ENCODE measurements at regions not wholly inside any gene's neighbourhood (a gene's known extent, or its start where the extent isn't known, plus 50 kb on each side); places are given as distances from the start of the nearest gene placed in this dataset.

DNA sequence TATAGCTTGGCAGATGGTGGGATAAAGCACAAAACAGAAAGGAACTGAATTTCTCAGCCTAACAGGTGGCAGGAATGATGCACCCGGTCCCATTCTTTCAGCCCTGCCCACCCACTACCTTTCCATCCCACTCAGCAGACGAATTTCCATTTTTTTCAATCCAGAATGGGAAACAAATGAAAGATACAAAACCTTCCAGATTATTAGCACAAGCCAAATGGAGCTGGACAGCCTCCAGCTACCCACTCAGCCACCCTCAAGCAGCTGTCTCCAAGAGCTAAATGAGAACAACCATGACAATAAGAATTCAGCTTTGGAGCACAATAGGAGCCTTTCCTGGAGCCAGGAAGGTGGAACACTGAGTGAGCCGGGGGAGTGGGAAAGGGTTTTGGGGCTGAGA lies 96.3 kb upstream of the ST6GALNAC5 start:
- Histone ChIP-seq H3K9me3 (ENCODE audit: low read length) (no peaks in the 10 kb centered on the region), H3K4me1 (ENCODE audit: insufficient read depth, low read length, poor library complexity, severe bottlenecking) (no peaks in the 10 kb centered on the region), H3K9me2 (ENCODE audit: insufficient read depth, low read length) (no peaks in the 10 kb centered on the region), H4K20me1 (ENCODE audit: insufficient read depth, low read length) (no peaks in the 10 kb centered on the region), H2AFZ (ENCODE audit: low read length) (no peak overlapping the region), H3K4me2 (ENCODE audit: low read length) (no peak overlapping the region), H3K79me2 (ENCODE audit: insufficient read depth, low read depth, low read length) (no peaks in the 10 kb centered on the region), H3K36me3 (ENCODE audit: insufficient read depth, low read length) (no peaks in the 10 kb centered on the region), H3K27ac (ENCODE audit: low read depth, low read length, poor library complexity, severe bottlenecking) (no peak overlapping the region), H3K4me3 (ENCODE audit: low read depth, low read length, poor library complexity, severe bottlenecking) (no peak overlapping the region)
- ChIA-PET CTCF (ENCODE audit: unreplicated experiment) (no interaction called here), POLR2A (interaction anchor here (0.6 kb wide), 1 partner anchor 101 kb away, joined by 3 read pairs; no protein-coding TSS in a partner anchor)
- no TSS peak for BruUV-seq (replicated peaks)
- DNase-seq (ENCODE audit: low spot score): no peak
- no peak for TF ChIP-seq EZH2phosphoT487 (IDR thresholded peaks at IDR 0.05; ENCODE audit: borderline replicate concordance, low read depth, low read length)
- TF ChIP-seq, protein P1, sequence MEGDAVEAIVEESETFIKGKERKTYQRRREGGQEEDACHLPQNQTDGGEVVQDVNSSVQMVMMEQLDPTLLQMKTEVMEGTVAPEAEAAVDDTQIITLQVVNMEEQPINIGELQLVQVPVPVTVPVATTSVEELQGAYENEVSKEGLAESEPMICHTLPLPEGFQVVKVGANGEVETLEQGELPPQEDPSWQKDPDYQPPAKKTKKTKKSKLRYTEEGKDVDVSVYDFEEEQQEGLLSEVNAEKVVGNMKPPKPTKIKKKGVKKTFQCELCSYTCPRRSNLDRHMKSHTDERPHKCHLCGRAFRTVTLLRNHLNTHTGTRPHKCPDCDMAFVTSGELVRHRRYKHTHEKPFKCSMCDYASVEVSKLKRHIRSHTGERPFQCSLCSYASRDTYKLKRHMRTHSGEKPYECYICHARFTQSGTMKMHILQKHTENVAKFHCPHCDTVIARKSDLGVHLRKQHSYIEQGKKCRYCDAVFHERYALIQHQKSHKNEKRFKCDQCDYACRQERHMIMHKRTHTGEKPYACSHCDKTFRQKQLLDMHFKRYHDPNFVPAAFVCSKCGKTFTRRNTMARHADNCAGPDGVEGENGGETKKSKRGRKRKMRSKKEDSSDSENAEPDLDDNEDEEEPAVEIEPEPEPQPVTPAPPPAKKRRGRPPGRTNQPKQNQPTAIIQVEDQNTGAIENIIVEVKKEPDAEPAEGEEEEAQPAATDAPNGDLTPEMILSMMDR (conservative IDR thresholded peaks at IDR 0.05; ENCODE audit: low read length): no peak
- intact Hi-C loops (cut with micrococcal nuclease; ENCODE audit: unreplicated experiment): no loop called here

DNA sequence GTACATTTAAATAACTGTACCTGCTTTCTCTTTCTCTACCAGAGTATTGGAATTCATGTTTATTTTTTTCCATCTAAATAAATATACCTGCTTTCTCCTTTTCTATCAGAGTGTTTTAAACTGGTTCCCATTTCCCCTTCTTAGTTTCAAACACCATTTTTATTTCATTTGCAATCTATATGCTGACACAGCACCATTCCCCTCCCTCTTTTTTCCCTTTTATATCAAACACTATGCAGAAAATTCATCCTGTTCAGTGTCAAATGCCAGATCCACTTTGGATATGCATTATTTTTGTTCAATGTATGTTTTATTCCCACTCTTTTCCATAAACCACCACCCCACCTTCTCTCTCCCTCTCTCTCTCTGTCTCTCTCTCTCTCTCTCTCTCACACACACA lies 85.8 kb upstream of the ST6GALNAC5 start:
- no peak for DNase-seq (ENCODE audit: low spot score)
- POLR2A ChIA-PET: interaction anchor here (0.6 to 0.7 kb wide), 2 partner anchors 109 to 1377 kb away, joined by 3 read pairs; no protein-coding TSS in a partner anchor
- Histone ChIP-seq H4K20me1 (ENCODE audit: insufficient read depth, low read length) (no peaks in the 10 kb centered on the region), H3K4me1 (ENCODE audit: insufficient read depth, low read length, poor library complexity, severe bottlenecking) (no peaks in the 10 kb centered on the region), H3K79me2 (ENCODE audit: insufficient read depth, low read depth, low read length) (no peaks in the 10 kb centered on the region), H3K4me2 (ENCODE audit: low read length) (no peak overlapping the region), H3K27ac (ENCODE audit: low read depth, low read length, poor library complexity, severe bottlenecking) (no peak overlapping the region), H3K9me3 (ENCODE audit: low read length) (no peaks in the 10 kb centered on the region), H2AFZ (ENCODE audit: low read length) (no peak overlapping the region), H3K36me3 (ENCODE audit: insufficient read depth, low read length) (no peaks in the 10 kb centered on the region), H3K4me3 (ENCODE audit: low read depth, low read length, poor library complexity, severe bottlenecking) (no peak overlapping the region), H3K9me2 (ENCODE audit: insufficient read depth, low read length) (no peaks in the 10 kb centered on the region)
- CTCF ChIA-PET (ENCODE audit: unreplicated experiment): no interaction called here
- BruUV-seq (replicated peaks): no TSS peak
- TF ChIP-seq, protein P1 (conservative IDR thresholded peaks at IDR 0.05; ENCODE audit: low read length): no peak
- intact Hi-C loops (cut with micrococcal nuclease; ENCODE audit: unreplicated experiment): no loop called here

DNA sequence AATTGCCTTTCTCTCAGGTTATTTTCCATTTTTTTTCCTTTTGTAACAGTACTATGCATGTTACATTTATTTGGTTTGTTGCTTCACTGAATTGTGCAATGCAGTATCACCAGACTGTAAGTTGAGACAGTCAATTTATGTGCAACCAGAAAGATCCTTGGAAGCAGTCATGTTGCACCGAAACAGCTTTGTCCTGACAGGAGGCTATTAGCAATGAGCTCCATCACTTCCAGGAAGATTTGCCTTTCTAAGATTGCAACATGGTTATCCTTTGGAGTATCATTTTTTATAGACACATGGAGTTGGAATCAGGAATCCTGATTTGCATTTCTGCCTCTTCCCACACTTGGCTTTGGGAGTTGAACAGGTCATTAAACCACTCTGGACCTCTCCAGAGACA lies 84.5 kb upstream of the ST6GALNAC5 start:
- no peaks in the 10 kb centered on the region for H3K36me3 ChIP-seq (ENCODE audit: insufficient read depth, low read length)
- no peak overlapping the region for H3K4me3 ChIP-seq (ENCODE audit: low read depth, low read length, poor library complexity, severe bottlenecking)
- no peak for DNase-seq (ENCODE audit: low spot score)
- intact Hi-C loops (cut with micrococcal nuclease; ENCODE audit: unreplicated experiment): no loop called here
- POLR2A ChIA-PET: interaction anchor here (0.6 to 1.0 kb wide), 2 partner anchors 9 to 1072 kb away, joined by 3 to 6 read pairs; no protein-coding TSS in a partner anchor
- no peak overlapping the region for H3K4me2 ChIP-seq (ENCODE audit: low read length)
- CTCF ChIA-PET (ENCODE audit: unreplicated experiment): no interaction called here
- no peaks in the 10 kb centered on the region for H3K9me2 ChIP-seq (ENCODE audit: insufficient read depth, low read length)
- H2AFZ ChIP-seq (ENCODE audit: low read length): no peak overlapping the region
- no peaks in the 10 kb centered on the region for H4K20me1 ChIP-seq (ENCODE audit: insufficient read depth, low read length)
- no peaks in the 10 kb centered on the region for H3K79me2 ChIP-seq (ENCODE audit: insufficient read depth, low read depth, low read length)
- no peaks in the 10 kb centered on the region for H3K4me1 ChIP-seq (ENCODE audit: insufficient read depth, low read length, poor library complexity, severe bottlenecking)
- no peak for TF ChIP-seq EZH2phosphoT487 (IDR thresholded peaks at IDR 0.05; ENCODE audit: borderline replicate concordance, low read depth, low read length)
- TF ChIP-seq, protein P1 (conservative IDR thresholded peaks at IDR 0.05; ENCODE audit: low read length): no peak
- no peaks in the 10 kb centered on the region for H3K9me3 ChIP-seq (ENCODE audit: low read length)
- BruUV-seq (replicated peaks): no TSS peak
- no peak overlapping the region for H3K27ac ChIP-seq (ENCODE audit: low read depth, low read length, poor library complexity, severe bottlenecking)

All from OCI-LY7 (cell line).